GM19023 (cell line): ENCODE measurements at regions not wholly inside any gene's neighbourhood (a gene's known extent, or its start where the extent isn't known, plus 50 kb on each side); places are given as distances from the start of the nearest gene placed in this dataset.

Experiments
- ATAC-seq: cut with Tn5 transposase; IDR thresholded peaks from one replicate; pipeline ENCODE4 v1.9.1; 2021; ENCODE audit warnings: mild to moderate bottlenecking, moderate library complexity; ENCODE audit not compliant: unreplicated experiment

GRCh38 chr3:187950671-187951070, 203.3 kb upstream of the LPP start:
- no peak for ATAC-seq

GRCh38 chr3:187951452-187952190, 202.3 kb upstream of the LPP start:
- ATAC-seq, result no peak

GRCh38 chr3:187952849-187953248, 201.1 kb upstream of the LPP start:
- no peak for ATAC-seq

- no peak for ATAC-seq
These were observed 199.5 kb upstream of the LPP start for GRCh38 chr3:187954516-187954872.

- ATAC-seq, result no peak
These were observed 198.9 kb upstream of the LPP start for GRCh38 chr3:187954873-187955586.

GRCh38 chr3:187955587-187955952, 198.4 kb upstream of the LPP start:
- no peak for ATAC-seq

GRCh38 chr3:187957165-187957581, 196.8 kb upstream of the LPP start:
- ATAC-seq, result no peak

GRCh38 chr3:187957582-187957981, 196.4 kb upstream of the LPP start:
- no peak for ATAC-seq

GRCh38 chr3:187958432-187959003, 195.4 kb upstream of the LPP start:
- ATAC-seq, result no peak

GRCh38 chr3:187960820-187961219, 193.1 kb upstream of the LPP start:
- no peak for ATAC-seq

GRCh38 chr3:187961366-187961765, 192.6 kb upstream of the LPP start:
- no peak for ATAC-seq

GRCh38 chr3:187963003-187963676, 190.8 kb upstream of the LPP start:
- ATAC-seq, result no peak

- ATAC-seq, result no peak
These were observed 190.1 kb upstream of the LPP start for GRCh38 chr3:187963677-187964385.

GRCh38 chr3:187964760-187965159, 189.2 kb upstream of the LPP start:
- ATAC-seq, result no peak

GRCh38 chr3:187966096-187966495, 187.9 kb upstream of the LPP start:
- ATAC-seq, result no peak

- ATAC-seq, result no peak
These were observed 187.1 kb upstream of the LPP start for GRCh38 chr3:187966636-187967406.

GRCh38 chr3:187967993-187968392, 186.0 kb upstream of the LPP start:
- no peak for ATAC-seq

GRCh38 chr3:187968883-187969580, 184.9 kb upstream of the LPP start:
- no peak for ATAC-seq

- ATAC-seq, result no peak
These were observed 184.4 kb upstream of the LPP start for GRCh38 chr3:187969581-187969950.

GRCh38 chr3:187970106-187970505, 183.9 kb upstream of the LPP start:
- no peak for ATAC-seq
